ENCODE measurements at regions not wholly inside any gene's neighbourhood (a gene's known extent, or its start where the extent isn't known, plus 50 kb on each side); places are given as distances from the start of the nearest gene placed in this dataset.

DNA sequence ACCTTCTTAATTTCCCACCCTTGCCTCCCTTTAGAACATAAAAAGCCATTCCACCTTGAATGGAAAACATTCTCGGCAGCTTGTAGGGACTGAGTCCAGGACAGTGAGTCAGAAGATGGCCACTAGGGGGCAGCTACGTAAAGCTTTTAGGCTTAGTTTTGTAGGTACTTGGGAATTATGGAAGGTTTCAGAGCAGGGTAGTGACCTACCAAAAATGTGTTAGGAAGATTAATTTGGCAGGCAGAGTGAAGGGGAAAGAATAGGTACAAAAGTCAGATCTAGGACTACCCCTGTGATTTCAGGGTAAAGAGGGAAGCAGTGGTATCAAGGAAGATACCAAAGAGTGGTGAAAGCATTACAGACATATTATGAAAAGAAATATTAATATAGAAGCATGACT lies 198.4 kb downstream of the NDFIP2 start:
- FAIRE-seq = peak; percentile 79

DNA sequence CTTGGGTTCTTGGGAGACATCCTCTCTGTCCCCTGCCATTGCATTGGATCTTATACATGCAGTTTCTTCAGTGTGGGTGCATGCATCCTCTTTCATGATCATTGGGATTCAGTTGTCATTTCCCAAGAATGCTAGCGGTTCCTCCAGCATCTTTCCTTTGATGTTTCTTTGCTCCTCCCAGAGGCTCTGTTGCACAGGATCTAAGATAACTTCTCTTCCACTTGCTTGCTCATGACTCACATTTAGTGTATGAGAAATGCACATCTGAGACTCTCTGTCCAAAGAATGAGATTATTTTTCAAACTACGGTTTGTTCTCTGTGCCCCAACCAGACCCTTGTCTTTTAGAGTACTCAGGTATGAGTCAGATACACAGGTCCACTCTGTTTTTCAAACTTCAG lies 197.1 kb downstream of the NDFIP2 start:
- FAIRE-seq = no peak

DNA sequence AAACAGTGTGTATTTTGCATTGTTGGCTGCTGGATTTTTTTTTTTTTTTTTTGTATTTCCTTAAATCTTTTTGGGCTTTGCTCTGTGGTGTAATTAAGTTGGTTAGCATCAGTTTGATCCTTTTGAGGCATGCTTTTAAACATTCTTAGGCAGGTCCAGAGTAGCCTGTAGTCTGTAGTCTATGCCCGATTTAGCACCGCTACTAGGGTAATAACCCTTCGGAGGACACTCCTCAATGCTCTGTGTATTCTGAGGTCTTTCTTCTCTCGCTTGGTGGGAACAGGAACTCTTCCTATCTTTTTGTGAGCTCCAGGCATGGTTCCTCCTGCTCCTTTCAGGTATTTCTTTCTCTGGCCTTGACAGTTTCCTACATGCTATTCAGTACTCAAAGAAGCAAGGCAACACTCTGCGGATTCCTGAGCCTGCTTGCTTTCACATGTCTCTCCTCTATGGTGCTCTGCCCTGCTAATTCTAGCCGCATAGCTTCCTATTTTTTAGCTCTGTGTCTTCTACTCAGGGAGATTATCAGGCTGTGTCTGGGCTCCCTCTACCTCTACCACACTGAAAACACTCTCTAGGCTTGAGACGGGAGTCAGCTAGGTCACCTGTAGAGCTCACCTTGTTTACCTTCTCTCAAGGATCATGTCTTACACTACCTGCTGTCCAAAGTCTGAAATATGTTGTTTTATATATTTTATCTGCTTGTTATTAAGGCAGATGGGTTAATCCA lies 195.1 kb downstream of the NDFIP2 start:
- no peak for FAIRE-seq

DNA sequence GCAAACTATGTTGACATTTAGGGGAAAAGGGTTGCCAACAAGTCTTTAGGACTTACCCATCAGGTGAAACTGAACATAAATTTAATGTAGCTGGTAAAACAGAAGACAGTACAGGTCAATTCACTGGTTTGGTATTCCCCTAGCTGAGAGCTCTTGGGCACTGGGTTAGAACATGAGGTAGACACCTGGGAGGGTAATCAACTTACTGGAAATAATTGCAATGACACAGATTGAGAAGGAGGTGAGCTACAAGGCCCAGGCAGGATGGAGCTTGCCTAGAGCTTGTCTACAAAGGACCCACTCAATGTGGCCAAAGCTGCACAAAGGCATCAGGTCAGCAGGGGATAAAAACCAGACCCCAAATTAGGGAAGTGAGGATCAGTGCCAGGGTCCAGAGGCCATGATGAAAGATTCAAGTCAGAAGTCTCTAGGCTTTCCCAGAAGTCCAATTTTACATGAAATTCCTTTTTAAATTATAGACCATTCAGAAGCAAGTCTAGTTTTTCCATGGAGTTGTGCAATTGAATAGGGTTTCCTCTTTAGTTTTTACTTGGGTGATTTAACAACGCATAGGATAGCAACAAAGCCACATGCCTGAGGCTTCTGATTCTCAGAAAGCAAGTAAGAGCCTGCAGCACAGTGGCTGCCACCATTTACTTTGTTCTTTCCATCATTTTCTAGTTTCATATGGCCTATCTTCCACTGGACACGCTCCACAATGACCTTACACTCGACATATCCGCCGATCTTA lies 194.0 kb downstream of the NDFIP2 start:
- FAIRE-seq = no peak

DNA sequence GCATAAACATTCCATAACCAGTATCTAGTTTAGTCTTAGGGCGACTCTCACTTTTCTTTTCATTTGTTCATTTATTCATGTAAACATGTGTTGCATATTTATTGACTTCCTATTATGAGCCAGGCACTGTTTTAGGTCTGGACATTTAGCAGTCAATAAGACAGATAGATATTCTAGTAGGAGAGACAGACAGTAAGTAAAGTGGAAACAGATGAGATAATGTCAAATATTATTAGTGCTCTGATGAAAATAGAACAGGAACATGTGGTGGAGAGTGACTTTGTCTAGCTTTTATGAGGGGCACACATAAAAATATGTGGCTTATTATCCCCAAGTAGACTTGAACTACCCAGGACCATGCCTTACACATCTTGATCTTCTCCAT lies 193.0 kb downstream of the NDFIP2 start:
- no peak for FAIRE-seq

DNA sequence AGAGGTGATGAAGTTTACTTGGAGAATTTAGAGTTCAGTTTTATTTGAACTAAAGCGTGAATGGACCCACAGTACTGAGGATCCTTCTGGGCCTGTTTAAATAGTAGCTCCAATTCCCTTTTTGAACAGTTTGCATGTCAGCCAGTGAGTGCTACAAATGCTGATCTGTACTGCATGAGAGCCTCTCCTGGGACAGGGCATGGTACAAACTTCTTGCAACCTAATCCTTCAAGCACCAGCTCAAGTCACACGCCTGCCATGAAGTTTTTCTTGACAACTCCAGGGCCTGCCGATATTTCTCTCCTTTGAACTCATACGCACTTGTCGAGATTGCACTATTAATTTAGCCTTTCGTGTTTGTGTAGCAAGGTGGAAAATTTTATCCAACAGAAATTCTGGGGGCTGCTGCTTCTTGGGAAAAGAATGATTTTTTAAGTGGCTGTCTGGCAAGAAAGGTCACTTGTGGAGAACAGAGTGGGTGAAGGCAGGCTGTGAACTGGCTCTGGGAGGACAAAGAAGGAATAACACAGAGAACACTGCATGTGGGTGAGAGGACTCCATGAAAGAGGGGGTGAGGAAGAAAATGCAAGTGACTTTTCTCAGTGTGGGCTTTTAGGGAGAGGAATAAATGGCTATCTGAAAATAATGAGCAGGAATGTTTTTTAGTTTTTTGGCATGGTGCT lies 192.5 kb downstream of the NDFIP2 start:
- FAIRE-seq = no peak

DNA sequence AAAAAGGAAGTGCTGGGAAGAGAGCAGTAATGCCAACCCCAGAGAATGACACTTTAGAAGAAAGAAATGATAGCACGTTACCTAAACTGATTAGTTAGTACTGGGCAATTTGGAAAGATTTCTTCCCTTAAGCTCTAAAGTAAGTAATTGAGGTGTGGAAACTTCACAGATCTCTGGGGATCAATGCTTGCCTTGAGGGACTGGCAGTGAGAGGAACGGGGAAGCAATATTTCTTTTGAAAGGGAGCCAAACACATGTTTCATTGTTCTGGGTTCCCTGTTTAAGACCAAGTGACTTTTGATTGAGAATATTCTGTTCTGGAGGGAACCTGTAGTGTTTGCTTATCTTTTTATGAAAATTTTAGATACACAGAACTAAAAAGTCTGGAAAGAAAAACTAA lies 190.5 kb downstream of the NDFIP2 start:
- no peak for FAIRE-seq

DNA sequence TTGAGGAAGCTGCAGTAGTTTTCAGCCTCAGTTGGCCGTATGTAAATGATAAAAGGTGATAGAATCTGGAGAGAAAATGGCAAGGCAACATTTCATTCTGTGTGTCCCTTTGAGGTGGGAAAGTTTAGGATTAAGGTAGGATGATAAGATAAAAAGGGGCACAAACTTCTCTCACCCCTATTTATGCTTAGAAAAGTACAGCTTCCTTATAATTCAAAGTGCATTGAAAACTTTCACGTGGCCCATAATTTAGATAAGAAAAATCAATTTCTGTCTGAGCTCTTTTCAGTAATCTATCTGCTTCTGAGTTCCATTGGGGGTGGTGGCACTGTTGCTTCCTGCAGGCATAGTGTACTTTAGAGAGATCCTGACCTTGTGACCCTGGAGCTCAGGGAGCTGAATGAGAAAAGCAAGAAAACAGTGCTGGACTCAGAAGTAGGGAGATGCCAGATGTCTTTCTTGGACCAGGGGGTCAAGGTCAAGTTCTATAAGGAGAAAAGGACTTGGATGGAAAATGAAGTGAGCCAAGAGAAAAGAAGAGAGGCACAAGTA lies 187.3 kb downstream of the NDFIP2 start:
- FAIRE-seq = no peak

DNA sequence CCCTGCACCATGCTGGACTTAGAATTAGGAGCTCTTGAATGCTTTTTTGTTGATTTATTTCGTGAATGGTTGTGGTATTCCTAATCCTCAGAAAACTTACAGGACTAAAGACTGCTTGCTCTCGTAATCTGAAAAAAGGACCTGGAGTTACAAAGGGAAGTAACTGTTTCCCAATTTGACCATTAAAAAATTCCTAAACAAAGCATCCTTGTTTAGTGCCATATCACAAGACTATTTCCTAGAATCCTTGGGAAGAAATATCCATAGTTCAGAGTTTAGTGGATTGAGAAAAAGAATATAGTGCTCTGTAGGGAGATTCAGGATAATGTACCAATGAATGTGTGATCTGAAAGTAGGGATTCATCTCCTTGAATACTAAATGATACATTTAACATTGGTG lies 186.8 kb downstream of the NDFIP2 start:
- no peak for FAIRE-seq

DNA sequence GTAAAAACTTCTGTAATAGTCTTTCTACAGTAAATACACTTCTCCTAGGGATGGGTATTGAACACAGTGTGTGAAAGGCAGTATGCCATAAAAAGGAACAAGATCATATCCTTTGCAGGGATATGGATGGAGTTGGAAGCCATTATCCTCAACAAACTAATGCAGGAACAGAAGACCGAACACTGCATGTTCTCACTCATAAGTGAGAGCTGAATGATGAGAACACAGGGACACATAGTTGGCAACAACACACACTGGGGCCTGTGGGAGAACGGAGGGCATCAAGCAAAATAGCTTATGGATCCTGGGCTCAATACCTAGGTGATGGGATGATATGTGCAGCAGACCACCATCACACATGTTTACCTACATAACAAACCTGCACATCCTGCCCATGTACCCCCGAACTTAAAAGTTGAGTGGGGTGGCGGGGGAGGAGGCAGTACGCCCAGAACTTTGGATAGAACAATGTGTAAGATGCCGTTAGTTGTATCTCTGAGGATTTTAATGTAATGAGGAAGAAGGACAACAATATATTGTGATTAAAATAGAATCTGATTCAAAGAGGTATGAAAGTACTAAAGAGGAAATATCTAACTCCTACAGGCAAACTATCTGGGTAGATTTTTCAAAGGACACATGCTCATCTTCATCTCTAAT lies 183.2 kb downstream of the NDFIP2 start:
- FAIRE-seq = no peak

DNA sequence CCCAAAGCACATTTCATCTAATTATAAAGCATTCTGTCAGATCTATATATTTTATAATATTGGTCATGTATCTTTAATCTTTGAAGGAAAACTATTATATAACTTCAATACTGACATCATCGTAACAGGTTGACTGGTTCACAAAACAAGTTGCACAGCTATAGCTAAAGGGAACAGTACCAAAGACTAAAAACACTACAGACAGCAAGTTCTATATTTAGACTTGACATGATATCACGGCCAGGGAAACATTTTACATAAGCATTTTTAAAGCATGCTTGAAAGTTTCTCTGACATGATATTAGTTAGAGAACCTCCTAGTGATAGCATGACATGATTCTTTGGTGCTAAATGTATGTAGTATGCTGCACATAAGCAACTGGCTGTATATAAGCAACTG lies 182.5 kb downstream of the NDFIP2 start:
- FAIRE-seq = no peak

DNA sequence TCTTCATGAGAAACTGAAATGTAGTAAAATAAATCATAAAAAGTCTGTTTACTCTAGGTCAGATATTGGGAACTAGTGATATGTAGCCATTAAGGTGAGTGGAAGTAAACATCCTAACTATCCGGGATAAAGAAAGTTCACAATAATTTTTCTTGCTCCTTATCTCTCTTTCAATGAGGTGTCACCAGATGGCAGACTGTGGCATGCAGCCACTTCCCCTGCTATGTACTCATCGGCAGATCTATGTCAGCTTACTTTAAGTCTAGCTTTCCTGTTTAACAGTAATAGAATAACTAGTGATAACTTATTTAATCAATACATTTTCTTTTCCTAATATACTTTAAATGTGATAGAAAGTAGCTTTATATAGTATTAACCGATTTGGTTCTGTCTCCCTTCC lies 181.9 kb downstream of the NDFIP2 start:
- no peak for FAIRE-seq

DNA sequence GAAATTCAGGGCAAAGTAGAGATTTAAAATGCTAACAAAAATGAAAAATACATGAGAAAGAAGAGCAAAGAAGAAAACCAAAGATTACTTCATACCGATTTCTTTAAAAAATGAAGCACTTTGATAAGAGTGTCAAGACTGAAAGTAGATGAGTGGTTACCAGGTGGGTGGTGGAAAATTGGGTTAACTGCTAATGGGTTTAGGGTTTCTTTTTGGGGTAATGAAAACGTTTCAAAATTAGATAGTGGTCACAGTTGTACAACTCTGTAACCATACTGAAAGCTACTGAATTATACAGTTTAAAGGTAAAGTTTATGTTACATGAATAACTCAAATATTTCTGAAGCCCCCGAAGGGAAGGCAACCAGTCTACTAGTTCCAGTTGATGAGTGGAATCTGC lies 179.4 kb downstream of the NDFIP2 start:
- FAIRE-seq = no peak

DNA sequence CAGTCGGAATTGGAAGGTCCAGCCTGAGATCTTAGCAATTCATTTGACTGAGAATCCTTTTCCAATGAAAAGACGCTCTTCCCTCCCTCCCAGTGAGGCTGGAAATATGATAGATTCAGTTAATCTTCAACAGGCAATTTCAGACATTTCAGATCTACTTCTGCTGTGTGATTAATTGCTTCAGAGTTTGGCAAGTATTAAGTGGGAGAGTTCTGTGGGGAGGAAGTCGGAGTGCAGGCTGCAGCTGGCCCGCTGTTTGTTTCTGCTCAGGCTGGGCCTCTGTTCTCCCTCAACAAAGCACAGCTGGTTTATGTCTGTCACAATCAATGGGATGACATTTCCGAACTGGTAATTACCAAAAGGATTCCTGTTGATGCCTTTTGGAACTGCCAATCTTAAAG lies 178.2 kb downstream of the NDFIP2 start:
- FAIRE-seq = no peak

DNA sequence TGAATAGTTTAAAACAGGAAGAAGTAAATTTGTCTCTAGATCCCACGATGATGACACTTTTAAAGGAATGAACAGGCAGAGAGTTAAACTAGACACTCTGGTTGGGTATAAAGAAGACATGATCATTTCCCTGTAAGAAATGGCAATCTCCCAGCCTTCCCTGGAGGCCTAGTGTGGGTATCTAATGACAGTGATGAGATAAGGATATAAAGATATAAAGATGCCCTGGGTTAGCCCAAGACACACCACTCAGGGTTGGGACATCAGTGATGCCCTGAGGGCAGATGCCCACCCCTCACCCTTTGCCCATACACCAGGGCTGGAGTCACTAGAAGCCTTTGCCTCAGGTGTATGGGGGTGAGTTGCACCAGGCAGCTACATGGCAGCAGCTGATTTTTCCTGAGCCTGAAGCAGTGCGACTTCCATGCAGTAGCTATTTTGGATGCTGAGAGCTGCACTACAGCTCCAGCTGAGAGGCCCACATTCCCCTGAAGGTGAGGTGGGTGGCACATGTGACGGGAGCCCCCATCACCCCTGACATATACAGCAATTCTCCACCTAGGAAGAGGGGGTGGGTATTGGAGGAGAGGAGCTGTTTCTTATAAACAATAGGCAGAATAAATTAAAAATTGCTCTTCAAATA lies 177.5 kb downstream of the NDFIP2 start:
- FAIRE-seq = no peak

DNA sequence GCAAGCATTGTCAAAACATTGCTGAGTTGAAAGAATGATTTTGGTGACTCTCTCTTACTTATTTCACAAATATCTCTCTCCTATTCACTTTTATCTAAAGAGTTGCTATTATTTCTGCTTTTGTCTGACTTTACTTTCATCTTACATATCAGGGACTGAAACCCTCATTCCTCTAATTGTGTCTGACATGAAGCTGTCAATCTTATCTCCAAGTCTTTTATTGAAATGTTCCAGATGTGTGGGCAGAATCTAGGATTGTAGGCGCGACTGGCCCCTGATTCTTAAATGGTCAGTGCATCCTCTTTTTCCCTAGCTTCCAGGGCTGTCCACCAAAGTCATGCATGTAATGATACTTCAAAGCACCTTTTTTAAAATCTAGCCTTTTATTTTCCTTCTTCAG lies 174.6 kb downstream of the NDFIP2 start:
- FAIRE-seq = no peak

DNA sequence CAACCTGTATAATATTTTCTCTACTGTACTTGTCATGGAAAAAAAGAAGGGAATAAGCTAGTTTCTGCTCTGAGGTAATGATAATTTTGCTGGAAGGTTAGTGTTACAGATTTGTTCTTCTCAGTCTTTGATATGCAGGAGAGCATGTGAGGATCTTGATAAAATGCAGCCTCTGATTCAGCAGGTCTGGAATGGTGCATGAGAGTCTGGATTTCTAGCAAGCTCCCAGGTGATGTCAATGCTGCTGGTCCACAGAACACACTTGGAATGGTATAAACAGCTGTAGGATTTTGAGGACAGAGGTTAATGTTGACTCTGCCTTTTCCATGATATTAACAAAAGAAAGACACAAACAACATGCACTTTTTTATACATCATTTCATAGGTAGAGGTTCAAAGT lies 173.6 kb downstream of the NDFIP2 start:
- FAIRE-seq = no peak

DNA sequence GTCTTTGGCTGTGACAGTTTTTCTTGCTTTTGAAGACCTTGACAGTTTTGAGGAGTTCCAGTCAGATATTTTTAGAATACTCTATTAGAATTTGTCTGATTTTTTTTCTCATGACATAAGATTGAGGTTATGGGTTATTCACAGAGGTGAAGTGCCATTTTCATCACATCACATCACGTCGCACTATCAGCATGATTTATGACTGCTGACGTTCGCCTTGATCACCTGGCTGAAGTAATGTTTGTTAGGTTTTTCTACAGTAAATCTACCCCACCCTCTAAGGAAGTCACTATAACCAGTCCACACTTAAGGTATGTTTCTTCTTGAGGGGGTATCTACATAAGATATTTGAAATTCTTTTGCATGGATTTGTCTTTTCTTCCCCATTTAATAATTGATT lies 169.7 kb downstream of the NDFIP2 start:
- no peak for FAIRE-seq

DNA sequence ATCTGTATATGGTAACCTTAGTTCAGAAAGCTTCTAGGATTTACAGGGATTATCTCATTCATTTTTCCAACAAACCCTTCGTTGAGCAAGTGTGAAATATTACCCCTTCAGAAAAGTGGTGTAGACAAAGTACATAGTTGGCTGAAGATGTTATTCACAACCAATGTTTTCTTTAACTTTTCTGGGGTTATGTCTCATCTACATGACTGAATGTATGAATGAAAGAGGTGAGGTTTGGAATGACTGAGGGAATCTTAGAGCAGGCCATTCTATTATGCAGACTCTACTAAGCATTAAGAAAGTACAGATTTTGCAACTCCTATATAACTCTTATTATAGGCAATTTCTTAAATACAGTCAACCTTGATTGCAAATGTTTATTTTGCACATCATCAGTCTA lies 167.2 kb downstream of the NDFIP2 start:
- FAIRE-seq = no peak

DNA sequence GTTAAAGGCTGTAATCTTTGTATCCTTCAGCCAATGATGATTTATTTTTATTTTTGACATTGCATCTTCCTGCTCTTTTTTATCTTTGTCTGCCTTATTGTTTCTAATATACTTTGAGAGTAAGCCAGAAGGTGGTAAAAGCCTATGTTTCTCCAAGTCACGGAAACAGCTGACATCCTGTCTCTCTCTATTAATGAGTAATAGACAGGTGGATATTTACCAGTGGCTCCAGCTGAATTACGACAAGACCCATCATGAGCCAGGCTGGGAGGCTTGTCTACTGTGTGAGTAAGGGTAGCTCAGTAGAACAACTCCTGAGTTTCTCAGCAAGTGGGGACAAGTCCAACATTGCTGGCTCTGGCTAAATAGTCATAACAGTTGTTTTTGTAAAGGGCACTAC lies 166.6 kb downstream of the NDFIP2 start:
- no peak for FAIRE-seq

DNA sequence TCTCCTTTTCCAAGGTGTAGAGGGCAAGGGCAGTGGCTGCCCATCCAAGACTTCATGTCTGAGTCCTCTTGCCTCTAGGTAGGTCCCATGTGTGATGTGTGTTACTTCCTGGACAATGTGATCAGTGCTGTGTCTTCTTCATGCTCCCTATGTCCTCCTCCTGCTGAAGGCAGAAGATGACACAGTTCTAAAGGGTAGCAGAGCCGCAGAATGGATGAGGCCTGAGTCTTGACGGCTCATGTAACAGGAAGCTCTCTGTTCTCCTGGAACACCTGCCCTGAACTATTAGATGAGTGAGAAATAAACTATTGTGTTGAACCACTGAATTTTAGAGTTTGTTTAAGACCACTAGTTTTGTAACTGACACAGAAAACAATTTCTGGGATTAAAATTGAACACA lies 165.9 kb downstream of the NDFIP2 start:
- no peak for FAIRE-seq

DNA sequence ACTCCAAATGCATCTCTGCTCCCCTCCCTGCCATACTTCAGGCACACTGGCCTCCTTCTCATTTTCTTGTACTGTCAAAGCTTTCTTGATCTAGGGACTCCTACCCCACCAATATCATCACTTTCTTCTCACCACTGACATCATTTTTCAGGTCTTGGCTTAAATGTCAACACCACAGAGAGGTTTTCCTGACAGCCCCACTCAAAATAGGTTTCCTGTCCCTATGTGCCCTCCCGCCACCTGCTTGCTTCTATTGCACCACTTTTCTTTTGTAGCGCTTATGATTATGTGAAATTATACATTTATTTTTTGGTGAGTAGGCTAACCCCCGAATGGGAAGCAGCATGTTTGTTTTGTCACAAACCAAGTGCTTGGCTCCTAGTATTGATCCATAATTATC lies 164.6 kb downstream of the NDFIP2 start:
- no peak for FAIRE-seq

DNA sequence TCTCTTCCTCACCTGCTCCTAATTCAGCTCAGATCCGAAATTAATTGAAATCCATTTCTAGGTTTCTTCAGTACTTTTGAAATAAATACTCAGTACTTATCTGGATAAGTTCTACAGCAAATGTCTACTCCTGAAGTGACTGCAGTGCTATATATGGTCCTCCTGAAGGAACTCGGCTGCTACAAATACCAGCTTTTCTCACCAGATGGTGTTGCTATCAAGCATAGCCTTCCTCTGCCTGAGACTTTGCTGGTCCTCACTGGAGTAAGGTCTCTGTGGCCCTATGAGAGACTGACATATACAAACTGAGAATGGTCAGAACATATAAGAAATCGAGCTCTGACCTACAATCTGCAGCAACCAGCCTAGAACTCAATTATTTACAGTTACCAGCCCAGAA lies 161.6 kb downstream of the NDFIP2 start:
- no peak for FAIRE-seq
